ENCODE measurements at regions not wholly inside any gene's neighbourhood (a gene's known extent, or its start where the extent isn't known, plus 50 kb on each side); places are given as distances from the start of the nearest gene placed in this dataset.

DNA sequence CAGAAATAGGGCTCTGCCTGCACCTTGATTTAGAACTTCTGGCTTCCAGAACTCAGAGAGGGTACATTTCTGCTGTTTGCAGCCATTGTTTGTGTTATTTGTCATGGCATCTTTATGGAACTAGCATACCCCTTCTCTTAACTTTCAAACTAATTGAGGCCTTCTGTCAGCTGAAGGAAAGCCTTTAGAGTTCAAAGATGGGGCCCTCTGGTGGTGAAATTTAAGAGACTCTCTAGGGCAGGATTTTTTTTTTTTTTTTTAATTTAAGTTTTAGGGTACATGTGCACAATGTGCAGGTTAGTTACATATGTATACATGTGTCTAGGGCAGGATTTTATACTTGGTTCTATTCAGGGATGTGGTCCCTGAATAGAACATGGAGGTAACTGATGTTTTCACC lies 260.6 kb upstream of the LINC00305 start:
- H3K9me3 ChIP-seq (ENCODE audit: control insufficient read depth, insufficient read depth, low read depth, low read length) = no peaks in the 10 kb centered on the region
- no peak overlapping the region for H3K9ac ChIP-seq (ENCODE audit: insufficient read depth, low read length)
- TF ChIP-seq EZH2 (IDR thresholded peaks at IDR 0.05; ENCODE audit: low read length, missing control alignments) (no peak), CTCF (conservative IDR thresholded peaks at IDR 0.05 in 1 of 2, IDR thresholded peaks at IDR 0.05 in 1 of 2; ENCODE audit: low read depth in 1 of 2, low read length in 2 of 2) (peak in 1 of 2 donors; percentile 23)
- no peak overlapping the region for H3K4me2 ChIP-seq (ENCODE audit: extremely low read depth, insufficient read depth, low read length)
- H4K20me1 ChIP-seq (ENCODE audit: control insufficient read depth, extremely low read depth, insufficient read depth, low read length) = no peaks in the 10 kb centered on the region
- no peaks in the 10 kb centered on the region for H3K79me2 ChIP-seq (ENCODE audit: control insufficient read depth, insufficient read depth, low read length)
- no peak overlapping the region for H2AFZ ChIP-seq (ENCODE audit: low read length)
- no peak overlapping the region for H3K27ac ChIP-seq (ENCODE audit: insufficient read depth, low read length)
- no peaks in the 10 kb centered on the region for H3K4me1 ChIP-seq (ENCODE audit: control insufficient read depth, extremely low read depth, insufficient read depth, low read length)
- H3K27me3 ChIP-seq (ENCODE audit: control insufficient read depth, insufficient read depth, low read length) = no peaks in the 10 kb centered on the region
- H3K4me3 ChIP-seq (replicated peaks in 1 of 4; ENCODE audit: control extremely low read depth in 1 of 4, insufficient read depth in 1 of 4, low read depth in 3 of 4, low read length in 4 of 4) = no peak overlapping the region
- DNase-seq (ENCODE audit: low read depth in 2 of 2) = peak in 1 of 2 donors; percentile 5
- no peaks in the 10 kb centered on the region for H3K36me3 ChIP-seq (ENCODE audit: control insufficient read depth, insufficient read depth, low read length)

- Histone ChIP-seq H3K27me3 (ENCODE audit: control insufficient read depth, insufficient read depth, low read length) (no peaks in the 10 kb centered on the region), H4K20me1 (ENCODE audit: control insufficient read depth, extremely low read depth, insufficient read depth, low read length) (no peaks in the 10 kb centered on the region), H3K36me3 (ENCODE audit: control insufficient read depth, insufficient read depth, low read length) (no peaks in the 10 kb centered on the region), H3K9ac (ENCODE audit: insufficient read depth, low read length) (no peak overlapping the region), H3K4me2 (ENCODE audit: extremely low read depth, insufficient read depth, low read length) (no peak overlapping the region), H3K4me1 (ENCODE audit: control insufficient read depth, extremely low read depth, insufficient read depth, low read length) (no peaks in the 10 kb centered on the region), H2AFZ (ENCODE audit: low read length) (no peak overlapping the region), H3K27ac (ENCODE audit: insufficient read depth, low read length) (no peak overlapping the region), H3K79me2 (ENCODE audit: control insufficient read depth, insufficient read depth, low read length) (no peaks in the 10 kb centered on the region), H3K9me3 (ENCODE audit: control insufficient read depth, insufficient read depth, low read depth, low read length) (no peaks in the 10 kb centered on the region), H3K4me3 (replicated peaks in 1 of 4; ENCODE audit: control extremely low read depth in 1 of 4, insufficient read depth in 1 of 4, low read depth in 3 of 4, low read length in 4 of 4) (no peak overlapping the region)
- no peak for DNase-seq (ENCODE audit: low read depth in 2 of 2)
- TF ChIP-seq EZH2 (IDR thresholded peaks at IDR 0.05; ENCODE audit: low read length, missing control alignments) = no peak
- TF ChIP-seq CTCF (conservative IDR thresholded peaks at IDR 0.05 in 1 of 2, IDR thresholded peaks at IDR 0.05 in 1 of 2; ENCODE audit: low read depth in 1 of 2, low read length in 2 of 2) = no peak
Measured at GRCh38 chr18:64407606-64408005, 258.7 kb upstream of the LINC00305 start.

GRCh38 chr18:64405161-64405560 lies 256.3 kb upstream of the LINC00305 start:
- Histone ChIP-seq H3K9ac (ENCODE audit: insufficient read depth, low read length) (no peak overlapping the region), H3K79me2 (ENCODE audit: control insufficient read depth, insufficient read depth, low read length) (no peaks in the 10 kb centered on the region), H3K27ac (ENCODE audit: insufficient read depth, low read length) (no peak overlapping the region), H3K4me1 (ENCODE audit: control insufficient read depth, extremely low read depth, insufficient read depth, low read length) (no peaks in the 10 kb centered on the region), H3K4me2 (ENCODE audit: extremely low read depth, insufficient read depth, low read length) (no peak overlapping the region), H3K36me3 (ENCODE audit: control insufficient read depth, insufficient read depth, low read length) (no peaks in the 10 kb centered on the region), H4K20me1 (ENCODE audit: control insufficient read depth, extremely low read depth, insufficient read depth, low read length) (no peaks in the 10 kb centered on the region), H3K4me3 (replicated peaks in 1 of 4; ENCODE audit: control extremely low read depth in 1 of 4, insufficient read depth in 1 of 4, low read depth in 3 of 4, low read length in 4 of 4) (no peak overlapping the region), H2AFZ (ENCODE audit: low read length) (no peak overlapping the region), H3K9me3 (ENCODE audit: control insufficient read depth, insufficient read depth, low read depth, low read length) (no peaks in the 10 kb centered on the region), H3K27me3 (ENCODE audit: control insufficient read depth, insufficient read depth, low read length) (no peaks in the 10 kb centered on the region)
- DNase-seq (ENCODE audit: low read depth in 2 of 2) = peak; percentile 0 to 38
- no peak for TF ChIP-seq EZH2 (IDR thresholded peaks at IDR 0.05; ENCODE audit: low read length, missing control alignments)
- TF ChIP-seq CTCF (conservative IDR thresholded peaks at IDR 0.05 in 1 of 2, IDR thresholded peaks at IDR 0.05 in 1 of 2; ENCODE audit: low read depth in 1 of 2, low read length in 2 of 2) = no peak

Data from fibroblast of lung (primary cell).